CD8-positive, alpha-beta memory T cell (primary cell): ENCODE measurements at regions not wholly inside any gene's neighbourhood (a gene's known extent, or its start where the extent isn't known, plus 50 kb on each side); places are given as distances from the start of the nearest gene placed in this dataset.
A peak's percentile ranks its signal among the peaks of the same experiment; 100 is the strongest.

ENCODE experiments used
- CTCF ChIA-PET: fragments of 350-600 bp; sonication (Branson Sonifier 250); formaldehyde crosslinking; loops from one replicate; lab custom pipeline; 2021; ENCODE audit warnings: antibody characterized with exemption; lab: Charles Lee
- POLR2A ChIA-PET: fragments of 350-600 bp; sonication (Branson Sonifier 250); formaldehyde crosslinking; loops from one replicate; lab custom pipeline; 2021; ENCODE audit warnings: antibody characterized with exemption; lab: Charles Lee
- DNase-seq, 5 donors: peaks; one replicate each; pipeline versions ENCODE4 v3.0.0 to v3.0.0-alpha.2; 2020 to 2022; ENCODE audit warnings: mixed read lengths in 1 of 5
- H3K27ac ChIP-seq: one replicate; pipeline ENCODE4 v1.7.0; 2013; ENCODE audit warnings: low read depth, mild to moderate bottlenecking, low read length, moderate library complexity
- H3K27me3 ChIP-seq: 2 replicates; pipeline ENCODE4 v1.7.0; 2013; ENCODE audit warnings: low read length, mild to moderate bottlenecking; ENCODE audit not compliant: insufficient read depth, poor library complexity, severe bottlenecking
- H3K36me3 ChIP-seq: 2 replicates; pipeline ENCODE4 v1.7.0; 2013; ENCODE audit warnings: mild to moderate bottlenecking, low read length, moderate library complexity; ENCODE audit not compliant: insufficient read depth
- H3K4me1 ChIP-seq: 2 replicates; pipeline ENCODE4 v1.7.0; 2013; ENCODE audit warnings: mild to moderate bottlenecking, low read length, moderate library complexity; ENCODE audit not compliant: insufficient read depth
- H3K4me3 ChIP-seq: 2 replicates; pipeline ENCODE4 v1.7.0; 2013; ENCODE audit warnings: mild to moderate bottlenecking, low read length
- H3K9me3 ChIP-seq: 2 replicates; pipeline ENCODE4 v1.7.0; 2013; ENCODE audit warnings: mild to moderate bottlenecking, low read length
- H3K27ac Mint-ChIP-seq, 8 donors: one replicate each; pipeline ENCODE4 v1.8.0; 2020 to 2021; ENCODE audit warnings: mixed read lengths in 8 of 8, mild to moderate bottlenecking in 6 of 8, inconsistent platforms in 3 of 8, moderate library complexity in 3 of 8
- H3K27me3 Mint-ChIP-seq, 2 donors: one replicate each; pipeline ENCODE4 v1.8.0; 2020 to 2021; ENCODE audit warnings: mixed read lengths in 2 of 2, mild to moderate bottlenecking in 1 of 2, moderate library complexity in 1 of 2
- H3K36me3 Mint-ChIP-seq, 3 donors: one replicate each; pipeline ENCODE4 v1.8.0; 2020 to 2021; ENCODE audit warnings: mixed read lengths in 3 of 3, inconsistent platforms in 1 of 3, mild to moderate bottlenecking in 1 of 3
- H3K4me1 Mint-ChIP-seq, 3 donors: one replicate each; pipeline ENCODE4 v1.8.0; 2020 to 2021; ENCODE audit warnings: mixed read lengths in 3 of 3, inconsistent platforms in 1 of 3, mild to moderate bottlenecking in 1 of 3
- H3K4me3 Mint-ChIP-seq, 7 donors: one replicate each; pipeline ENCODE4 v1.8.0; 2020 to 2021; ENCODE audit warnings: mixed read lengths in 7 of 7, mild to moderate bottlenecking in 6 of 7, moderate library complexity in 4 of 7, inconsistent platforms in 2 of 7
- H3K9me3 Mint-ChIP-seq, 5 donors: one replicate each; pipeline ENCODE4 v1.8.0; 2020 to 2022; ENCODE audit warnings: mixed read lengths in 5 of 5, mild to moderate bottlenecking in 3 of 5, moderate library complexity in 2 of 5, inconsistent platforms in 1 of 5

DNA sequence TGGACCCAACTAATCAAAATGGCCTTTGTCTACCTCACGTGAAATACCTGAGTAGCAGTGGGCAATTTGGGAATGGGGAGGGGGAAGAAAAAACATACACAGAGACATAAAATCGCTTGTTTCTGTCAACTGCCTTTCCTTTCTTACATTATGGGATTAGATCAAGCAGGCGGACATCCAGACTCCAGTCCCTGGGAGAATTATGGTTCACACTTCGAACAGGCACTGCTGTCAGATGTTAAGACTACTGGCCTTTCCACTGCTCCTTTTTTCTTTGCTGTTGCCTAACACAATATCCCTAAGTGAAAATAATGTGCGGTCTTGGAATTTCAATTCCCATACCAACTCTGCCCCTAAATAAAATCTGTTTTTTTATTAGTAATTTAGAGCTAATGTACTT is 1719.7 kb upstream of the SLC10A2 start:
- Histone ChIP-seq H3K4me3 (no peak overlapping the region), H3K36me3 (no peaks in the 10 kb centered on the region), H3K27ac (no peak overlapping the region), H3K4me1 (no peaks in the 10 kb centered on the region), H3K27me3 (no peaks in the 10 kb centered on the region), H3K9me3 (no peaks in the 10 kb centered on the region)
- peaks cover 0 to 2% (median 0%) of the 10 kb centered on the region in 5 donors for H3K9me3 Mint-ChIP-seq
- ChIA-PET CTCF (no interaction called here), POLR2A (no interaction called here)
- H3K36me3 Mint-ChIP-seq: no peaks in the 10 kb centered on the region
- no peak overlapping the region for H3K4me3 Mint-ChIP-seq
- no peak overlapping the region for H3K27ac Mint-ChIP-seq
- H3K4me1 Mint-ChIP-seq: no peaks in the 10 kb centered on the region
- no peaks in the 10 kb centered on the region for H3K27me3 Mint-ChIP-seq
- DNase-seq: no peak

DNA sequence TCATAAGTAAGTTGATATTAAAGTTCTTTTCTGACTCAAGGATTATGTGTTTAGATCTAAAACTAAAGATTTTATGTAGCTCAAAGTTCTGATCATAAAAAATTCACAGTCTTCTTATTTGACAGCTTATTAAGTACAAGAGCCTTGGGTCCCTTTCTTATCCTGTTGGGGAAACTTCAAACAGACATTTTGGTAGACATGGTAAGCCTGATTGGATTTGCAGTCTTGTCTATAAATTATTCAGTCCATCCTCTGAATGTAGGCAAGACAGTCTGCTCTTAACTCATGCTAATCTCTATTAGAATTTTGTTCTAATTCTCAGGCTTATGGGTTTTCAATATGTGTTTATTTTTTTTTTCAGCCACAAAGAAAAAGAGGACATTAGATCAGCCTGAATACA is 1718.7 kb upstream of the SLC10A2 start:
- H3K4me3 ChIP-seq: no peak overlapping the region
- no peaks in the 10 kb centered on the region for H3K4me1 Mint-ChIP-seq
- H3K27me3 ChIP-seq: no peaks in the 10 kb centered on the region
- H3K27ac ChIP-seq: no peak overlapping the region
- no peak overlapping the region for H3K27ac Mint-ChIP-seq
- no peaks in the 10 kb centered on the region for H3K9me3 ChIP-seq
- H3K4me1 ChIP-seq: no peaks in the 10 kb centered on the region
- POLR2A ChIA-PET: no interaction called here
- H3K4me3 Mint-ChIP-seq: no peak overlapping the region
- no peak for DNase-seq
- peaks cover 0 to 5% (median 2%) of the 10 kb centered on the region in 5 donors for H3K9me3 Mint-ChIP-seq
- no peaks in the 10 kb centered on the region for H3K36me3 ChIP-seq
- H3K27me3 Mint-ChIP-seq: no peaks in the 10 kb centered on the region
- CTCF ChIA-PET: interaction anchor here (0.9 kb wide), 1 partner anchor 28 kb away, joined by 3 read pairs; no protein-coding TSS in a partner anchor
- H3K36me3 Mint-ChIP-seq: peaks cover 0 to 2% (median 0%) of the 10 kb centered on the region in 3 donors

DNA sequence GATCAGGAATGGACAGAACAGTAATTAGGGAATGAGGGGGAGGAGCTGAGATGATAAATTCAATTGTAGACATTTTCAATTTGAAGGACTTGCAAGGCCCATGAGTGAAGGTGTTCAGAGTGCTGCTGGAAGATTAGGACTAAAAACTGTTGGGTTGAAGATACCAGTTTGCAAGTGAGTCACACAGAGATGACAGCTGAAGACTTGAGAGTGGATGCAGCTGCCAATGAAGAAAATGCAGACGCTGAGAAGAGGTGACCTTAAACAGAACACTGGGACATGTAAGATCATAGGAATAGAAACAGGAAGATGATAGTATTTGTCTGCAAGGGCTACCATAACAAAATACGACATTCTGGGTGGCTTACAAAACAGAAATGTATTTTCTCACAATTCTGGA is 1716.5 kb upstream of the SLC10A2 start:
- Mint-ChIP-seq H3K27ac (no peak overlapping the region), H3K4me1 (no peaks in the 10 kb centered on the region), H3K27me3 (no peaks in the 10 kb centered on the region), H3K9me3 (peaks cover 0 to 5% (median 2%) of the 10 kb centered on the region in 5 donors), H3K4me3 (no peak overlapping the region), H3K36me3 (peaks cover 0 to 2% (median 0%) of the 10 kb centered on the region in 3 donors)
- no peaks in the 10 kb centered on the region for H3K36me3 ChIP-seq
- DNase-seq: no peak
- no peaks in the 10 kb centered on the region for H3K9me3 ChIP-seq
- no peak overlapping the region for H3K27ac ChIP-seq
- ChIA-PET POLR2A (no interaction called here), CTCF (no interaction called here)
- H3K4me1 ChIP-seq: no peaks in the 10 kb centered on the region
- H3K27me3 ChIP-seq: no peaks in the 10 kb centered on the region
- H3K4me3 ChIP-seq: no peak overlapping the region

DNA sequence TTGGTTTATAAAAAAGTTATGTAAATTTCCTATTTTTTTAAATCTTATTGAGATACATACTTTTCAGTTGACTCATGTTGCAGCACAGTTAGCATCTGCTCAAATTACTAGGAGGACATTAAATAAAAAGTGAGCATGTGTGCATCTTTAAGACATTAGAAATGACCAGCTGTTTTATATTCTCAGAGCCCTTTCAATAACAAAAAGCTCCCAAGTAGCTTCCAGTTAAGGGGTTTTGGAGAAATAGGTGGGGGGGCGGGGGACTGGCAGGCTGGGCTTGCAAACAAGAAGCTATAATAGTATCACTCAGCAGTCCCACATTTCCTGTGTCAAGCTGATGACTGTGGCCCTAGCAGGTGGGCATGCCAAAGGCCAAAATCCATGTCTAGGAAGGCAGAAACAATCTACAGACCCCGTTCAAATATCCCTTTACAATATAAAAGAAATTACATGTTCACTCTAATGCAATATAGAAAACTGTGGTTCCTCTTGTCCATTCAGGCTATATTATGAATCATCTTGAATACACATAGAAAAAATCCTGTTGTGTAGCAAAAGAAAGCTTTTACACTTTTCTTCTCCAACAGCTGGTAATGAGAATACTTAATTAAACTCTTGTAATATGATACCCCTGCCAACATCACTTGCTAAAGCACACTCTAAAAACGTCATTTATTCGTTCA is 1713.2 kb upstream of the SLC10A2 start:
- Mint-ChIP-seq H3K4me1 (no peaks in the 10 kb centered on the region), H3K27ac (no peak overlapping the region), H3K4me3 (no peak overlapping the region), H3K27me3 (no peaks in the 10 kb centered on the region), H3K36me3 (peaks cover 0 to 2% (median 0%) of the 10 kb centered on the region in 3 donors), H3K9me3 (peaks cover 0 to 5% (median 2%) of the 10 kb centered on the region in 5 donors)
- Histone ChIP-seq H3K4me3 (no peak overlapping the region), H3K36me3 (no peaks in the 10 kb centered on the region), H3K27ac (no peak overlapping the region), H3K4me1 (no peaks in the 10 kb centered on the region), H3K27me3 (no peaks in the 10 kb centered on the region), H3K9me3 (no peaks in the 10 kb centered on the region)
- ChIA-PET CTCF (interaction anchor here (0.9 kb wide), 1 partner anchor 9 kb away, joined by 3 read pairs; no protein-coding TSS in a partner anchor), POLR2A (no interaction called here)
- no peak for DNase-seq

DNA sequence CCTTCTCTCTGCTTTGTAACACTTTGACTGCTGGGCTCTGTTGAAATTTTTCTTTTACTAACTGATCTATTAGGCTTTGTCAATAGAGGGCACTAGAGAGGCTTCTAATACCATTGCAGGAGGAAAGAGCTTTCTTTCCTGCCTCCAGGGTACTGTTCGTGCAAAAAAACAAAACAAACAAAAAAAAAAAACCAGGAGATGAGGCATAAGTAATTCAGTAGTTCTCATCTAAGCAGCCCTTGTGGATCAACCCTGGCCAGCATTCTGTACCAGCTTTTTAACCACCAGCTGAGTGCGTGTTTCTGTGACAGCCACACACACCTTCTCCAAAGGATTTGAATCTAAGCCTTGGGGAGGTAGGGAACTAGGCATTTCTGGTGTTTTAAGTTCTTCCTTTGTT is 1707.6 kb upstream of the SLC10A2 start:
- Mint-ChIP-seq H3K27me3 (peaks cover 0 to 1% of the 10 kb centered on the region in 2 donors), H3K36me3 (no peaks in the 10 kb centered on the region), H3K4me1 (peaks cover 0 to 2% (median 0%) of the 10 kb centered on the region in 3 donors), H3K9me3 (peaks cover 0 to 8% (median 0%) of the 10 kb centered on the region in 5 donors), H3K27ac (no peak overlapping the region), H3K4me3 (no peak overlapping the region)
- no peaks in the 10 kb centered on the region for H3K9me3 ChIP-seq
- H3K27ac ChIP-seq: no peak overlapping the region
- peak in 1 of 5 donors; percentile 12 for DNase-seq
- ChIA-PET POLR2A (no interaction called here), CTCF (interaction anchor here (0.8 kb wide), 1 partner anchor 21 kb away, joined by 3 read pairs; no protein-coding TSS in a partner anchor)
- H3K4me3 ChIP-seq: no peak overlapping the region
- H3K36me3 ChIP-seq: no peaks in the 10 kb centered on the region
- H3K27me3 ChIP-seq: no peaks in the 10 kb centered on the region
- H3K4me1 ChIP-seq: no peaks in the 10 kb centered on the region

DNA sequence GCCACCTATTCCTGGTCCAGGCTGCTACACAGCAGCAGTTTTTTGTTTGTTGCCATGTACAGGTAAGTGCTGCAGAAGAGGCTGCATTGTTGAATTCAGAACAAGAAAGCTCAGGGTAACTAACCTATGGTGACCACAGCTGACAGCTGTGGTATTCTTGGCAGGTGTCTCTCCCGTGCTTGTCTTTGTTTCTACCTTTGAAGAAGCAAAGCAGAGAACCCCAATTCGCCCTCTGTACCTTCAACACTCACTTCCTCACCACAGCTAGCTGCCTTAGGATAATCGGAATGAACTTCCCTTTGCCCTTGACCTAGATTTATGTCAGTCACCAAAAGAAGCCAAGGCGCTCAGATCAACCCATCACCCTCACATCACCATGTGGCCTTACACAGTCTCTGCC is 1703.3 kb upstream of the SLC10A2 start:
- POLR2A ChIA-PET: no interaction called here
- peaks cover 0 to 8% (median 0%) of the 10 kb centered on the region in 5 donors for H3K9me3 Mint-ChIP-seq
- DNase-seq: peak in 1 of 5 donors; percentile 26
- no peaks in the 10 kb centered on the region for H3K36me3 ChIP-seq
- no peak overlapping the region for H3K27ac ChIP-seq
- no peak overlapping the region for H3K27ac Mint-ChIP-seq
- H3K4me1 Mint-ChIP-seq: peaks cover 0 to 2% (median 0%) of the 10 kb centered on the region in 3 donors
- CTCF ChIA-PET: no interaction called here
- H3K9me3 ChIP-seq: no peaks in the 10 kb centered on the region
- H3K36me3 Mint-ChIP-seq: no peaks in the 10 kb centered on the region
- H3K4me3 ChIP-seq: no peak overlapping the region
- no peaks in the 10 kb centered on the region for H3K27me3 ChIP-seq
- no peak overlapping the region for H3K4me3 Mint-ChIP-seq
- peaks cover 0 to 1% of the 10 kb centered on the region in 2 donors for H3K27me3 Mint-ChIP-seq
- H3K4me1 ChIP-seq: no peaks in the 10 kb centered on the region

DNA sequence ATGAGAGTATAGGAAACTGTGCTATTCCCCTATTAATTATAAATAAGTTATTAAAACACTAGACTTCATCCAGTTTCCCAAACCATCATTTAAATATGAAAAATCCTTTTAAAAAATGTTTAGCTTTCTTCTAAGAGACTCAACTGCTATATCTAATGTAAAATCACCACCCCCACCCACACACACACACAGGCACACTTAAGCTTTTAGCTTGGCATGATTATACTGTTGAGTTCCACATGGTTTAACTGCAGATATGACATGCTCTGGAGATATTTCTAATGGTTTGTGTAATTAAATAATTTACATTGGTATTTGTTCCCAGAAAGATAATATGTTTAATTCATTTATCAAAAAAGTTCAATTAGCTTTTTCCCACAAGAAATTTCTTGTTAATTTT is 1700.1 kb upstream of the SLC10A2 start:
- CTCF ChIA-PET: no interaction called here
- no peak for DNase-seq
- H3K36me3 ChIP-seq: no peaks in the 10 kb centered on the region
- H3K27me3 ChIP-seq: no peaks in the 10 kb centered on the region
- H3K36me3 Mint-ChIP-seq: no peaks in the 10 kb centered on the region
- H3K27me3 Mint-ChIP-seq: peaks cover 0 to 1% of the 10 kb centered on the region in 2 donors
- H3K4me3 Mint-ChIP-seq: no peak overlapping the region
- POLR2A ChIA-PET: no interaction called here
- no peak overlapping the region for H3K27ac ChIP-seq
- no peak overlapping the region for H3K27ac Mint-ChIP-seq
- H3K9me3 ChIP-seq: no peaks in the 10 kb centered on the region
- peaks cover 0 to 2% (median 0%) of the 10 kb centered on the region in 3 donors for H3K4me1 Mint-ChIP-seq
- H3K4me1 ChIP-seq: no peaks in the 10 kb centered on the region
- H3K4me3 ChIP-seq: no peak overlapping the region
- peaks cover 0 to 6% (median 0%) of the 10 kb centered on the region in 5 donors for H3K9me3 Mint-ChIP-seq

DNA sequence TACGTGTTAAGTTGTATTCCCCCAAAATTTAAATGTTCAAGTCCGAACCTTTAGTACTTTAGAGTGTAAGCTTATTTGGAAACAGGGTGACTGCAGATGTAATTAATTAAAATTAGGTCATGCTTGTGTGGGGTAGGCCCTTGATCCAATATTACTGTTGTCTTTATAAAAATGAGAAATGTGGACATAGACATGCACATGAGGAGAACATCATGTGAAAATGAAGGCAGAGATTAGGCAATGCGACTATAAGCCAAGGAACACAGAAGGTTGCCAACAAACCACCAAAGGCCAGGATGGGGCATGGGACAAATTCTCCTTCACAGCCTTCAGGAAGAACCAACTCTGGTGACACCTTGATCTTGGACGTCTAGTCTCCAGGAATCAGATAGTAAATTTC is 1698.4 kb upstream of the SLC10A2 start:
- H3K4me3 ChIP-seq: no peak overlapping the region
- no peaks in the 10 kb centered on the region for H3K4me1 ChIP-seq
- H3K9me3 Mint-ChIP-seq: peaks cover 0 to 3% (median 0%) of the 10 kb centered on the region in 5 donors
- H3K27ac ChIP-seq: no peak overlapping the region
- no peaks in the 10 kb centered on the region for H3K36me3 Mint-ChIP-seq
- no peak overlapping the region for H3K4me3 Mint-ChIP-seq
- ChIA-PET POLR2A (no interaction called here), CTCF (no interaction called here)
- H3K27ac Mint-ChIP-seq: no peak overlapping the region
- no peaks in the 10 kb centered on the region for H3K27me3 Mint-ChIP-seq
- no peak for DNase-seq
- no peaks in the 10 kb centered on the region for H3K36me3 ChIP-seq
- H3K27me3 ChIP-seq: no peaks in the 10 kb centered on the region
- no peaks in the 10 kb centered on the region for H3K4me1 Mint-ChIP-seq
- H3K9me3 ChIP-seq: no peaks in the 10 kb centered on the region
